Smooth muscle cell of the brain vasculature (primary cell): ENCODE measurements at regions not wholly inside any gene's neighbourhood (a gene's known extent, or its start where the extent isn't known, plus 50 kb on each side); places are given as distances from the start of the nearest gene placed in this dataset.
"Not testable (repeated sequence)": the region's sequence is repeated elsewhere in the genome, so short reads cannot be mapped to it uniquely, and the experiment has no call there.

Experiments
- DNase-seq: peaks from one replicate; pipeline ENCODE4 v3.0.0-alpha.2; 2012; ENCODE audit warnings: low read depth, low spot score

- DNase-seq, result no peak
Measured at GRCh38 chr4:133347409-133347808, 198.3 kb downstream of the PCDH10 start.

- DNase-seq, result no peak
Measured at GRCh38 chr4:133324491-133324890, 175.4 kb downstream of the PCDH10 start.

- DNase-seq, result no peak
Measured at GRCh38 chr4:133323670-133324069, 174.6 kb downstream of the PCDH10 start.

GRCh38 chr4:133320576-133321170 lies 171.6 kb downstream of the PCDH10 start:
- no peak for DNase-seq

GRCh38 chr4:133316909-133317308 lies 167.8 kb downstream of the PCDH10 start:
- DNase-seq, result no peak

GRCh38 chr4:133314991-133315390 lies 165.9 kb downstream of the PCDH10 start:
- DNase-seq, result no peak

GRCh38 chr4:133287396-133287795 lies 138.3 kb downstream of the PCDH10 start:
- DNase-seq, result no peak

GRCh38 chr4:133278591-133278990 lies 129.5 kb downstream of the PCDH10 start:
- DNase-seq, result no peak

- not testable (repeated sequence) for DNase-seq
Measured at GRCh38 chr4:133277940-133278339, 128.8 kb downstream of the PCDH10 start.

- DNase-seq, result no peak
Measured at GRCh38 chr4:133275246-133275645, 126.2 kb downstream of the PCDH10 start.

GRCh38 chr4:133273401-133273800 lies 124.3 kb downstream of the PCDH10 start:
- no peak for DNase-seq

GRCh38 chr4:133270021-133270570 lies 121.0 kb downstream of the PCDH10 start:
- DNase-seq, result no peak

- no peak for DNase-seq
Measured at GRCh38 chr4:133268205-133268604, 119.1 kb downstream of the PCDH10 start.

- not testable (repeated sequence) for DNase-seq
Measured at GRCh38 chr4:133267506-133267905, 118.4 kb downstream of the PCDH10 start.

- DNase-seq, result not testable (repeated sequence)
Measured at GRCh38 chr4:133266966-133267365, 117.9 kb downstream of the PCDH10 start.

- DNase-seq, result not testable (repeated sequence)
Measured at GRCh38 chr4:133264251-133264650, 115.2 kb downstream of the PCDH10 start.

- no peak for DNase-seq
Measured at GRCh38 chr4:133263104-133263503, 114.0 kb downstream of the PCDH10 start.

- DNase-seq, result no peak
Measured at GRCh38 chr4:133247861-133248260, 98.8 kb downstream of the PCDH10 start.

GRCh38 chr4:133245226-133245625 lies 96.1 kb downstream of the PCDH10 start:
- no peak for DNase-seq
